HG02571 (cell line): ENCODE measurements at regions not wholly inside any gene's neighbourhood (a gene's known extent, or its start where the extent isn't known, plus 50 kb on each side); places are given as distances from the start of the nearest gene placed in this dataset.
A peak's percentile ranks its signal among the peaks of the same experiment; 100 is the strongest.

Source experiments
- ATAC-seq: cut with Tn5 transposase; IDR thresholded peaks from one replicate; pipeline ENCODE4 v1.9.1; 2021; ENCODE audit warnings: mild to moderate bottlenecking, moderate library complexity; ENCODE audit not compliant: unreplicated experiment

- no peak for ATAC-seq
Observed at GRCh38 chr9:31071606-31072286, 1312.7 kb upstream of the ACO1 start.

- peak; percentile 64 for ATAC-seq
Observed at GRCh38 chr9:31078175-31078574, 1306.3 kb upstream of the ACO1 start.

GRCh38 chr9:31084350-31084749, 1300.1 kb upstream of the ACO1 start:
- ATAC-seq: no peak

- ATAC-seq: no peak
Observed at GRCh38 chr9:31089549-31090221, 1294.8 kb upstream of the ACO1 start.

GRCh38 chr9:31100311-31100710, 1284.1 kb upstream of the ACO1 start:
- no peak for ATAC-seq

- ATAC-seq: no peak
Observed at GRCh38 chr9:31103836-31104235, 1280.6 kb upstream of the ACO1 start.

- ATAC-seq: no peak
Observed at GRCh38 chr9:31104249-31104648, 1280.2 kb upstream of the ACO1 start.

- ATAC-seq: no peak
Observed at GRCh38 chr9:31112491-31112890, 1272.0 kb upstream of the ACO1 start.

GRCh38 chr9:31114346-31114745, 1270.1 kb upstream of the ACO1 start:
- no peak for ATAC-seq

GRCh38 chr9:31119890-31120454, 1264.5 kb upstream of the ACO1 start:
- ATAC-seq: peak; percentile 91

GRCh38 chr9:31124389-31124788, 1260.1 kb upstream of the ACO1 start:
- no peak for ATAC-seq

GRCh38 chr9:31135567-31135966, 1248.9 kb upstream of the ACO1 start:
- ATAC-seq: no peak

GRCh38 chr9:31136524-31136923, 1247.9 kb upstream of the ACO1 start:
- ATAC-seq: no peak

- no peak for ATAC-seq
Observed at GRCh38 chr9:31137176-31138160, 1247.0 kb upstream of the ACO1 start.

GRCh38 chr9:31140316-31140715, 1244.1 kb upstream of the ACO1 start:
- ATAC-seq: no peak

- no peak for ATAC-seq
Observed at GRCh38 chr9:31142456-31142855, 1242.0 kb upstream of the ACO1 start.

- ATAC-seq: no peak
Observed at GRCh38 chr9:31144614-31145013, 1239.8 kb upstream of the ACO1 start.

GRCh38 chr9:31146485-31147166, 1237.8 kb upstream of the ACO1 start:
- peak; percentile 91 for ATAC-seq

- peak; percentile 59 for ATAC-seq
Observed at GRCh38 chr9:31153250-31153840, 1231.1 kb upstream of the ACO1 start.

GRCh38 chr9:31166516-31166915, 1217.9 kb upstream of the ACO1 start:
- no peak for ATAC-seq
